Mucosa of descending colon (tissue), 3 donors: ENCODE measurements at regions not wholly inside any gene's neighbourhood (a gene's known extent, or its start where the extent isn't known, plus 50 kb on each side); places are given as distances from the start of the nearest gene placed in this dataset.
"Not testable (repeated sequence)": the region's sequence is repeated elsewhere in the genome, so short reads cannot be mapped to it uniquely, and the experiment has no call there.

Source experiments
- ATAC-seq: fragments of 200-7000 bp; cut with Tn5 transposase; one replicate; pipeline ENCODE4 v1.9.1; 2020; ENCODE audit warnings: mild to moderate bottlenecking, moderate library complexity
- DNase-seq, 3 donors: peaks; one replicate each; pipeline ENCODE4 v3.0.0-alpha.2; 2020
- H3K36me3 ChIP-seq: fragments of 200-600 bp; one replicate; pipeline ENCODE4 v1.8.0; 2021; ENCODE audit warnings: low read depth, mild to moderate bottlenecking
- H3K4me1 ChIP-seq: fragments of 200-600 bp; one replicate; pipeline ENCODE4 v1.8.0; 2021; ENCODE audit warnings: low read depth, mild to moderate bottlenecking
- H3K4me3 ChIP-seq: fragments of 200-600 bp; one replicate; pipeline ENCODE4 v1.8.0; 2021; ENCODE audit warnings: mild to moderate bottlenecking
- H3K9me3 ChIP-seq: fragments of 200-600 bp; one replicate; pipeline ENCODE4 v1.8.0; 2021; ENCODE audit warnings: mild to moderate bottlenecking
- CTCF ChIP-seq: fragments of 200-600 bp; IDR thresholded peaks from one replicate; pipeline ENCODE4 v1.8.0; 2022; ENCODE audit warnings: antibody characterized with exemption, mild to moderate bottlenecking
- intact Hi-C, 2 donors: fragments of 100-400 bp; cut with DNase I in 1 of 2; cut with micrococcal nuclease in 1 of 2; formaldehyde crosslinking; loops; one replicate each; pipeline versions ENCODE4 v1.11.0 to v1.11.1; 2022; cut with DNase I, micrococcal nuclease
- donor health status: DM: no; HTN: no; CAD: no; lungs with moderate emphysema.
- donor health status: DM: no; HTN: no; CAD: no.
- donor health status: DM: no; HTN: yes; CAD: no.

GRCh38 chr15:57806003-57806402, 99.5 kb downstream of the POLR2M start:
- ATAC-seq: no peak
- no peaks in the 10 kb centered on the region for H3K9me3 ChIP-seq
- H3K4me1 ChIP-seq: no peaks in the 10 kb centered on the region
- DNase-seq: no peak
- intact Hi-C loops: no loop called here
- no peak overlapping the region for H3K4me3 ChIP-seq
- no peaks in the 10 kb centered on the region for H3K36me3 ChIP-seq
- no peak for TF ChIP-seq CTCF

GRCh38 chr15:57809285-57809684, 102.8 kb downstream of the POLR2M start:
- DNase-seq, H3K9me3 ChIP-seq, ATAC-seq, H3K36me3 ChIP-seq, H3K4me3 ChIP-seq, intact Hi-C loops, H3K4me1 ChIP-seq: not testable (repeated sequence)

GRCh38 chr15:57816599-57816998, 110.1 kb downstream of the POLR2M start:
- intact Hi-C loops: no loop called here

GRCh38 chr15:57819646-57820045, 113.1 kb downstream of the POLR2M start:
- Histone ChIP-seq H3K4me3 (no peak overlapping the region), H3K36me3 (no peaks in the 10 kb centered on the region), H3K9me3 (no peaks in the 10 kb centered on the region), H3K4me1 (no peaks in the 10 kb centered on the region)
- DNase-seq: no peak
- intact Hi-C loops: no loop called here
- no peak for TF ChIP-seq CTCF
- ATAC-seq: no peak

More at GRCh38 chr15:57816599-57816998, 110.1 kb downstream of the POLR2M start:
- no peak for TF ChIP-seq CTCF
- DNase-seq: no peak
- H3K36me3 ChIP-seq: no peaks in the 10 kb centered on the region
- no peaks in the 10 kb centered on the region for H3K4me1 ChIP-seq
- no peaks in the 10 kb centered on the region for H3K9me3 ChIP-seq
- ATAC-seq: no peak
- H3K4me3 ChIP-seq: no peak overlapping the region

- no peak overlapping the region for H3K4me3 ChIP-seq
- DNase-seq: no peak
- no peak for TF ChIP-seq CTCF
- intact Hi-C loops: no loop called here
- no peaks in the 10 kb centered on the region for H3K4me1 ChIP-seq
- no peaks in the 10 kb centered on the region for H3K36me3 ChIP-seq
- H3K9me3 ChIP-seq: no peaks in the 10 kb centered on the region
- ATAC-seq: no peak
Observed at GRCh38 chr15:57820119-57820518, 113.6 kb downstream of the POLR2M start.

- ATAC-seq: no peak
- intact Hi-C loops: no loop called here
- Histone ChIP-seq H3K4me1 (no peaks in the 10 kb centered on the region), H3K9me3 (no peaks in the 10 kb centered on the region), H3K36me3 (no peaks in the 10 kb centered on the region), H3K4me3 (no peak overlapping the region)
- no peak for DNase-seq
- TF ChIP-seq CTCF: no peak
Observed at GRCh38 chr15:57821826-57822225, 115.3 kb downstream of the POLR2M start.
